HCT116 (cell line): ENCODE measurements at regions not wholly inside any gene's neighbourhood (a gene's known extent, or its start where the extent isn't known, plus 50 kb on each side); places are given as distances from the start of the nearest gene placed in this dataset.

Source experiments
- ATAC-seq: fragments of 200-7000 bp; cut with Tn5 transposase; 2 replicates; pipeline ENCODE4 v1.9.1; 2020; ENCODE audit warnings: mild to moderate bottlenecking, moderate library complexity
- BruUV-seq: library from RNA; stranded (reverse); fragments of 400-500 nt; replicated peaks from 2 replicates; lab custom pipeline; 2021; lab: Mats Ljungman, UMichigan
- CTCF ChIA-PET: fragments of 300-600 bp; sonication (Branson Sonifier 250); formaldehyde crosslinking; loops from one replicate; lab custom pipeline; 2021; ENCODE audit warnings: antibody characterized with exemption; lab: Charles Lee
- POLR2A ChIA-PET: fragments of 300-600, 350-600 bp; sonication (Branson Sonifier 250); formaldehyde crosslinking; loops from one replicate; lab custom pipeline; 2021; ENCODE audit warnings: antibody characterized with exemption; lab: Charles Lee
- RAD21 ChIA-PET, 2 experiments: fragments of 300-600 bp; sonication (Branson Sonifier 250); formaldehyde crosslinking; loops; one replicate each; lab custom pipeline; 2023; ENCODE audit warnings: low total read pairs in 2 of 2; ENCODE audit not compliant: uncharacterized antibody in 2 of 2, unreplicated experiment in 2 of 2, low non-redundant PET in 1 of 2; lab: Charles Lee
- DNase-seq: peaks from one replicate; pipeline ENCODE4 v3.0.0-alpha.2; 2010; ENCODE audit warnings: low read depth, low spot score
- H2AFZ ChIP-seq: fragments of 200-600 bp; shearing (Covaris generic), sonication (generic); 2 replicates; pipeline ENCODE4 v1.6.1; 2017; ENCODE audit warnings: low read depth, mixed run types, mixed read lengths, antibody characterized with exemption, low read length; ENCODE audit not compliant: poor library complexity, severe bottlenecking
- H3K27ac ChIP-seq: 2 replicates; pipeline ENCODE4 v1.5.1; 2012; ENCODE audit warnings: low read depth, low read length
- H3K27me3 ChIP-seq: fragments of 200-600 bp; sonication (generic); 2 replicates; pipeline ENCODE4 v1.6.1; 2016; ENCODE audit warnings: mixed run types, low read length, mixed read lengths; ENCODE audit not compliant: insufficient read depth
- H3K36me3 ChIP-seq, 2 experiments: fragments of 200-500 bp in 1 of 2; fragments of 200-600 bp in 1 of 2; sonication (Bioruptor generic) in 1 of 2; sonication (generic) in 1 of 2; 2 replicates each; pipeline versions ENCODE4 v1.5.1 to v1.6.1; 2014 to 2016; ENCODE audit warnings: low read length in 2 of 2, inconsistent platforms in 1 of 2, mixed read lengths in 1 of 2, mixed run types in 1 of 2; ENCODE audit not compliant: insufficient read depth in 2 of 2, control insufficient read depth in 1 of 2
- H3K4me1 ChIP-seq, 2 experiments: fragments of 200-600 bp in 1 of 2; sonication (generic) in 1 of 2; 2 replicates each; pipeline versions ENCODE4 v1.5.1 to v1.6.1; 2012 to 2017; ENCODE audit warnings: low read length in 2 of 2, inconsistent platforms in 1 of 2, mild to moderate bottlenecking in 1 of 2, mixed read lengths in 1 of 2, mixed run types in 1 of 2, moderate library complexity in 1 of 2; ENCODE audit not compliant: insufficient read depth in 2 of 2, control insufficient read depth in 1 of 2
- H3K4me2 ChIP-seq: fragments of 200-600 bp; sonication (generic); 2 replicates; pipeline ENCODE4 v1.6.1; 2017; ENCODE audit warnings: mixed run types, low read length, mixed read lengths
- H3K4me3 ChIP-seq, 2 experiments: fragments of 200-600 bp in 1 of 2; sonication (generic) in 1 of 2; replicated peaks in 1 of 2; 2 replicates each; pipeline ENCODE4 v1.5.1; 2011 to 2016; ENCODE audit warnings: low read length in 2 of 2, control low read depth in 1 of 2, low read depth in 1 of 2, mild to moderate bottlenecking in 1 of 2, mixed read lengths in 1 of 2, mixed run types in 1 of 2
- H3K79me2 ChIP-seq: fragments of 200-600 bp; sonication (generic); 2 replicates; pipeline ENCODE4 v1.6.1; 2017; ENCODE audit warnings: mild to moderate bottlenecking, mixed run types, low read length, moderate library complexity, mixed read lengths; ENCODE audit not compliant: insufficient read depth
- H3K9ac ChIP-seq: fragments of 200-600 bp; sonication (generic); 2 replicates; pipeline ENCODE4 v1.6.1; 2016; ENCODE audit warnings: low read length, mixed read lengths
- H3K9me2 ChIP-seq: fragments of 200-600 bp; sonication (generic), shearing (Covaris generic); 2 replicates; pipeline ENCODE4 v1.6.1; 2017; ENCODE audit warnings: mixed run types, mild to moderate bottlenecking, moderate library complexity; ENCODE audit not compliant: insufficient read depth
- H3K9me3 ChIP-seq, 2 experiments: fragments of 200-500 bp in 1 of 2; fragments of 200-600 bp in 1 of 2; sonication (Bioruptor generic) in 1 of 2; sonication (generic) in 1 of 2; 2 replicates each; pipeline ENCODE4 v1.6.1; 2014 to 2017; ENCODE audit warnings: low read length in 2 of 2, mixed read lengths in 2 of 2, inconsistent platforms in 1 of 2, low read depth in 1 of 2, mild to moderate bottlenecking in 1 of 2, mixed run types in 1 of 2, moderate library complexity in 1 of 2; ENCODE audit not compliant: control insufficient read depth in 1 of 2, insufficient read depth in 1 of 2
- H4K20me1 ChIP-seq: fragments of 200-600 bp; sonication (generic), shearing (Covaris generic); 2 replicates; pipeline ENCODE4 v1.6.1; 2017; ENCODE audit warnings: mixed run types, mild to moderate bottlenecking, moderate library complexity; ENCODE audit not compliant: insufficient read depth
- ATF3 ChIP-seq: IDR thresholded peaks from 2 replicates; pipeline ENCODE4 v1.6.1; 2012
- EGR1 ChIP-seq: IDR thresholded peaks from 2 replicates; pipeline ENCODE4 v1.6.1; 2012; ENCODE audit warnings: low read depth
- ELF1 ChIP-seq: IDR thresholded peaks from 2 replicates; pipeline ENCODE4 v1.6.1; 2012; ENCODE audit warnings: low read depth, borderline replicate concordance
- EZH2 ChIP-seq: fragments of 200-600 bp; sonication (generic); IDR thresholded peaks from 2 replicates; pipeline ENCODE4 v1.6.1; 2017; ENCODE audit warnings: antibody characterized with exemption, mixed run types
- FOSL1 ChIP-seq: IDR thresholded peaks from 2 replicates; pipeline ENCODE4 v1.6.1; 2012; ENCODE audit warnings: low read depth
- JUND ChIP-seq: IDR thresholded peaks from 2 replicates; pipeline ENCODE4 v1.6.1; 2012
- MAX ChIP-seq: IDR thresholded peaks from 2 replicates; pipeline ENCODE4 v1.6.1; 2012
- RAD21 ChIP-seq: IDR thresholded peaks from 2 replicates; pipeline ENCODE4 v1.6.1; 2012; ENCODE audit warnings: low read depth, mild to moderate bottlenecking
- SP1 ChIP-seq: IDR thresholded peaks from 2 replicates; pipeline ENCODE4 v1.6.1; 2012; ENCODE audit warnings: low read depth
- TCF7L2 ChIP-seq: IDR thresholded peaks from 2 replicates; pipeline ENCODE4 v1.7.0; 2011; ENCODE audit warnings: borderline replicate concordance, inconsistent platforms; ENCODE audit not compliant: insufficient read depth, insufficient read length; ENCODE audit errors: extremely low read depth
- YY1 ChIP-seq: IDR thresholded peaks from 2 replicates; pipeline ENCODE4 v1.6.1; 2011; ENCODE audit warnings: low read length, low read depth, moderate library complexity, mild to moderate bottlenecking; ENCODE audit not compliant: insufficient replicate concordance; ENCODE audit errors: extremely low read depth
- ZFX ChIP-seq: fragments of 450-650 bp; IDR thresholded peaks from 2 replicates; pipeline ENCODE4 v1.6.1; 2017
- intact Hi-C: fragments of 100-400 bp; cut with micrococcal nuclease; formaldehyde crosslinking; loops from 2 replicates; pipeline ENCODE4 v1.10.0; 2022
- TF ChIP-seq, protein P1 (sequence below): IDR thresholded peaks from 2 replicates; pipeline ENCODE4 v1.6.1; 2011; ENCODE audit warnings: mild to moderate bottlenecking, low read length, moderate library complexity; ENCODE audit not compliant: insufficient replicate concordance; ENCODE audit errors: extremely low read depth
- TF ChIP-seq, protein P2 (sequence below), 3 experiments: fragments of 200-600 bp in 1 of 3; sonication (generic) in 1 of 3; IDR thresholded peaks in 2 of 3; conservative IDR thresholded peaks in 1 of 3; 2 replicates each; pipeline ENCODE4 v1.5.1; 2012 to 2017; ENCODE audit warnings: low read depth in 2 of 3, low read length in 2 of 3, antibody characterized with exemption in 1 of 3, borderline replicate concordance in 1 of 3, control low read depth in 1 of 3, mild to moderate bottlenecking in 1 of 3, mixed read lengths in 1 of 3, mixed run types in 1 of 3, moderate library complexity in 1 of 3; ENCODE audit not compliant: insufficient read depth in 1 of 3
- TF ChIP-seq, protein P3 (sequence below): IDR thresholded peaks from 2 replicates; pipeline ENCODE4 v1.6.1; 2012; ENCODE audit warnings: low read depth

DNA sequence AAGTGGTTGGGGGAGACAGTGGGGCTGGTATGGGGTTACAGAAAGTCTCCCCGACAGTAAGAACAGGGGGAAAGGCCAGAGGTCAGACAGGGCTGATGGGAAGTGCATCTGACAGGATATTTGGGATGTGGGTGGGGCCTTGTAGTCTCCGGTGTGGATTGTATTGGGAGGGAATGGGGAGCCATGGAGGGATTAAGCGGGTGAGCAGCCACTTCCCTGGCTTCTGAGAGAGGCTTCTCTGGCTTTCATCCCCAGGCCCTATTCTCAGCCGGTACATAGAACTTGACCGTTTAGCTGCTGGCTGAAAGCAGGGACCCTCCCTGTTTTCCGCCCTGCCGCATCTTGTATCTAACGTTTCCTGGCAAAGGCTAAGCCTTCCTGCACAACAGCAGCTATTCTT lies 222.0 kb upstream of the LHX5 start:
- Histone ChIP-seq H3K9me3 (no peaks in the 10 kb centered on the region), H3K4me3 (no peak overlapping the region), H3K79me2 (no peaks in the 10 kb centered on the region), H3K27ac (no peak overlapping the region), H2AFZ (no peak overlapping the region), H3K27me3 (peaks cover 8% of the 10 kb centered on the region), H3K4me2 (no peak overlapping the region), H3K36me3 (no peaks in the 10 kb centered on the region), H3K9ac (no peak overlapping the region), H3K4me1 (no peaks in the 10 kb centered on the region), H4K20me1 (no peaks in the 10 kb centered on the region), H3K9me2 (no peaks in the 10 kb centered on the region)
- TF ChIP-seq ZFX: no peak
- TF ChIP-seq ELF1: no peak
- no peak for TF ChIP-seq RAD21
- no peak for TF ChIP-seq YY1
- TF ChIP-seq TCF7L2: no peak
- TF ChIP-seq SP1: no peak
- TF ChIP-seq, protein P1, sequence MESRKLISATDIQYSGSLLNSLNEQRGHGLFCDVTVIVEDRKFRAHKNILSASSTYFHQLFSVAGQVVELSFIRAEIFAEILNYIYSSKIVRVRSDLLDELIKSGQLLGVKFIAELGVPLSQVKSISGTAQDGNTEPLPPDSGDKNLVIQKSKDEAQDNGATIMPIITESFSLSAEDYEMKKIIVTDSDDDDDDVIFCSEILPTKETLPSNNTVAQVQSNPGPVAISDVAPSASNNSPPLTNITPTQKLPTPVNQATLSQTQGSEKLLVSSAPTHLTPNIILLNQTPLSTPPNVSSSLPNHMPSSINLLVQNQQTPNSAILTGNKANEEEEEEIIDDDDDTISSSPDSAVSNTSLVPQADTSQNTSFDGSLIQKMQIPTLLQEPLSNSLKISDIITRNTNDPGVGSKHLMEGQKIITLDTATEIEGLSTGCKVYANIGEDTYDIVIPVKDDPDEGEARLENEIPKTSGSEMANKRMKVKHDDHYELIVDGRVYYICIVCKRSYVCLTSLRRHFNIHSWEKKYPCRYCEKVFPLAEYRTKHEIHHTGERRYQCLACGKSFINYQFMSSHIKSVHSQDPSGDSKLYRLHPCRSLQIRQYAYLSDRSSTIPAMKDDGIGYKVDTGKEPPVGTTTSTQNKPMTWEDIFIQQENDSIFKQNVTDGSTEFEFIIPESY: no peak
- no peak for TF ChIP-seq EGR1
- no peak for TF ChIP-seq EZH2
- TF ChIP-seq FOSL1: no peak
- TF ChIP-seq, protein P2, sequence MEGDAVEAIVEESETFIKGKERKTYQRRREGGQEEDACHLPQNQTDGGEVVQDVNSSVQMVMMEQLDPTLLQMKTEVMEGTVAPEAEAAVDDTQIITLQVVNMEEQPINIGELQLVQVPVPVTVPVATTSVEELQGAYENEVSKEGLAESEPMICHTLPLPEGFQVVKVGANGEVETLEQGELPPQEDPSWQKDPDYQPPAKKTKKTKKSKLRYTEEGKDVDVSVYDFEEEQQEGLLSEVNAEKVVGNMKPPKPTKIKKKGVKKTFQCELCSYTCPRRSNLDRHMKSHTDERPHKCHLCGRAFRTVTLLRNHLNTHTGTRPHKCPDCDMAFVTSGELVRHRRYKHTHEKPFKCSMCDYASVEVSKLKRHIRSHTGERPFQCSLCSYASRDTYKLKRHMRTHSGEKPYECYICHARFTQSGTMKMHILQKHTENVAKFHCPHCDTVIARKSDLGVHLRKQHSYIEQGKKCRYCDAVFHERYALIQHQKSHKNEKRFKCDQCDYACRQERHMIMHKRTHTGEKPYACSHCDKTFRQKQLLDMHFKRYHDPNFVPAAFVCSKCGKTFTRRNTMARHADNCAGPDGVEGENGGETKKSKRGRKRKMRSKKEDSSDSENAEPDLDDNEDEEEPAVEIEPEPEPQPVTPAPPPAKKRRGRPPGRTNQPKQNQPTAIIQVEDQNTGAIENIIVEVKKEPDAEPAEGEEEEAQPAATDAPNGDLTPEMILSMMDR (IDR thresholded peaks at IDR 0.05 in 2 of 3, conservative IDR thresholded peaks at IDR 0.05 in 1 of 3; ENCODE audit: borderline replicate concordance in 1 of 3, insufficient read depth in 1 of 3, low read depth in 2 of 3, low read length in 2 of 3): no peak
- no peak for TF ChIP-seq MAX
- no peak for TF ChIP-seq JUND
- no peak for TF ChIP-seq ATF3
- TF ChIP-seq, protein P3, sequence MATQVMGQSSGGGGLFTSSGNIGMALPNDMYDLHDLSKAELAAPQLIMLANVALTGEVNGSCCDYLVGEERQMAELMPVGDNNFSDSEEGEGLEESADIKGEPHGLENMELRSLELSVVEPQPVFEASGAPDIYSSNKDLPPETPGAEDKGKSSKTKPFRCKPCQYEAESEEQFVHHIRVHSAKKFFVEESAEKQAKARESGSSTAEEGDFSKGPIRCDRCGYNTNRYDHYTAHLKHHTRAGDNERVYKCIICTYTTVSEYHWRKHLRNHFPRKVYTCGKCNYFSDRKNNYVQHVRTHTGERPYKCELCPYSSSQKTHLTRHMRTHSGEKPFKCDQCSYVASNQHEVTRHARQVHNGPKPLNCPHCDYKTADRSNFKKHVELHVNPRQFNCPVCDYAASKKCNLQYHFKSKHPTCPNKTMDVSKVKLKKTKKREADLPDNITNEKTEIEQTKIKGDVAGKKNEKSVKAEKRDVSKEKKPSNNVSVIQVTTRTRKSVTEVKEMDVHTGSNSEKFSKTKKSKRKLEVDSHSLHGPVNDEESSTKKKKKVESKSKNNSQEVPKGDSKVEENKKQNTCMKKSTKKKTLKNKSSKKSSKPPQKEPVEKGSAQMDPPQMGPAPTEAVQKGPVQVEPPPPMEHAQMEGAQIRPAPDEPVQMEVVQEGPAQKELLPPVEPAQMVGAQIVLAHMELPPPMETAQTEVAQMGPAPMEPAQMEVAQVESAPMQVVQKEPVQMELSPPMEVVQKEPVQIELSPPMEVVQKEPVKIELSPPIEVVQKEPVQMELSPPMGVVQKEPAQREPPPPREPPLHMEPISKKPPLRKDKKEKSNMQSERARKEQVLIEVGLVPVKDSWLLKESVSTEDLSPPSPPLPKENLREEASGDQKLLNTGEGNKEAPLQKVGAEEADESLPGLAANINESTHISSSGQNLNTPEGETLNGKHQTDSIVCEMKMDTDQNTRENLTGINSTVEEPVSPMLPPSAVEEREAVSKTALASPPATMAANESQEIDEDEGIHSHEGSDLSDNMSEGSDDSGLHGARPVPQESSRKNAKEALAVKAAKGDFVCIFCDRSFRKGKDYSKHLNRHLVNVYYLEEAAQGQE: no peak
- no peak for DNase-seq
- BruUV-seq: no TSS peak
- ChIA-PET POLR2A (interaction anchor here (0.6 kb wide), 1 partner anchor 14 kb away, joined by 5 read pairs; no protein-coding TSS in a partner anchor), RAD21 (no interaction called here), CTCF (no interaction called here)
- no peak for ATAC-seq
- intact Hi-C loops: no loop called here
